ENCODE measurements at regions not wholly inside any gene's neighbourhood (a gene's known extent, or its start where the extent isn't known, plus 50 kb on each side); places are given as distances from the start of the nearest gene placed in this dataset.

DNA sequence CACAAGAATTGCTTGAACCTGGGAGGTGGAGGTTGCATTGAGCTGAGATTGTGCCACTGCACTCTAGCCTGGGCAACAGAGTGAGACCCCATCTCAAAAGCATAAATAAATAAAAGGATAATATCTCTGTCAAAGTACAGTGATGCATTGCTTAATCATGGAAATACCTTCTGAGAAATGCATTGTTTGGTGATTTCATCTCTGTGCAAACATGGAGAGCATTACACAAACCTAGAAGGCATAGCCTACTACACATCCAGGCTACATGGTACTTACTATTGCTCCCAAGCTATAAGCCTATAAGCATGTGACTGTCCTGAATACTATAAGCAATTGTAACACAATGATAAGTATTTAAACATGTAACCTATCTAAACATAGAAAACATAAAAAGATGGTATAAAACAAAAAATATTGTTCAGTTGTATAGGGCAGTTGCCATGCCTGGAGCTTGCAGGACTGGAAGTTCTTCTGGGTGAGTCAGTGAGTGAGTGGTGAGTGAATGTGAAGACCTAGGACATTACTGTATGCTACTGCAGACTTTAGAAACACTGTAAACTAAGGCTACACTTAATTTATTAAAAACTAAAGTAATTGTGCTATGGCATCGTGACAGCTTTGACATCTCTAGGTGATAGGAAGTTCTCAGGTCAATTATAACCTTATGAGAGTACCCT, 93.6 kb upstream of the SNRPN start:
- Histone ChIP-seq H3K9me3 (ENCODE audit: severe bottlenecking) (peaks cover 2% of the 10 kb centered on the region), H3K4me3 (ENCODE audit: low read depth, low read length) (no peak overlapping the region), H3K36me3 (no peaks in the 10 kb centered on the region), H3K27ac (no peak overlapping the region), H3K27me3 (ENCODE audit: insufficient read depth, low read depth, severe bottlenecking) (peaks cover 3% of the 10 kb centered on the region)
- TF ChIP-seq, protein P1, sequence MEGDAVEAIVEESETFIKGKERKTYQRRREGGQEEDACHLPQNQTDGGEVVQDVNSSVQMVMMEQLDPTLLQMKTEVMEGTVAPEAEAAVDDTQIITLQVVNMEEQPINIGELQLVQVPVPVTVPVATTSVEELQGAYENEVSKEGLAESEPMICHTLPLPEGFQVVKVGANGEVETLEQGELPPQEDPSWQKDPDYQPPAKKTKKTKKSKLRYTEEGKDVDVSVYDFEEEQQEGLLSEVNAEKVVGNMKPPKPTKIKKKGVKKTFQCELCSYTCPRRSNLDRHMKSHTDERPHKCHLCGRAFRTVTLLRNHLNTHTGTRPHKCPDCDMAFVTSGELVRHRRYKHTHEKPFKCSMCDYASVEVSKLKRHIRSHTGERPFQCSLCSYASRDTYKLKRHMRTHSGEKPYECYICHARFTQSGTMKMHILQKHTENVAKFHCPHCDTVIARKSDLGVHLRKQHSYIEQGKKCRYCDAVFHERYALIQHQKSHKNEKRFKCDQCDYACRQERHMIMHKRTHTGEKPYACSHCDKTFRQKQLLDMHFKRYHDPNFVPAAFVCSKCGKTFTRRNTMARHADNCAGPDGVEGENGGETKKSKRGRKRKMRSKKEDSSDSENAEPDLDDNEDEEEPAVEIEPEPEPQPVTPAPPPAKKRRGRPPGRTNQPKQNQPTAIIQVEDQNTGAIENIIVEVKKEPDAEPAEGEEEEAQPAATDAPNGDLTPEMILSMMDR (IDR thresholded peaks at IDR 0.05; ENCODE audit: low read depth, low read length), result no peak
- no peak for DNase-seq

- Histone ChIP-seq H3K36me3 (no peaks in the 10 kb centered on the region), H3K27ac (no peak overlapping the region), H3K27me3 (ENCODE audit: insufficient read depth, low read depth, severe bottlenecking) (peaks cover 4% of the 10 kb centered on the region), H3K9me3 (ENCODE audit: severe bottlenecking) (no peaks in the 10 kb centered on the region), H3K4me3 (ENCODE audit: low read depth, low read length) (no peak overlapping the region)
- no peak for DNase-seq
- TF ChIP-seq, protein P1 (IDR thresholded peaks at IDR 0.05; ENCODE audit: low read depth, low read length), result no peak
Observed at GRCh38 chr15:24862726-24863521, 91.9 kb upstream of the SNRPN start.

DNA sequence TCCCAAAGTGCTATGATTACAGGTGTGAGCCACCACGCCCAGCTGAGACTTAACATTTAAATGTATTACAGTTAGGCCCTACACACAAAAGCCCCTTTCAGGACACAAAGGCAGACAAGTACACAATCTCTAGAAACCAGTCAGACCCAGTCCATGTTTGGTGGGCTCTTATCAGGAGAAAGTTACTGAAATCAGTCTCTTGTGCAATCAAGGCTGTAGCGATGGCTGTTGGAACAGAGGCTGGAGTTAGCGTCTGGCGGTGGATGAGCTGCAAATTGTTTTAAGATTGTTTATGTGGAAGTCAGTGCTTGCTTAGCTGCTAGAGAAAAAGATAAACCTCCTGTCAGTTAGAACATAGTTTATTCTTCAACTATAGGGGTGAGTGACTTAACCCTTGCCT, 89.5 kb upstream of the SNRPN start:
- no peak overlapping the region for H3K4me3 ChIP-seq (ENCODE audit: low read depth, low read length)
- no peaks in the 10 kb centered on the region for H3K9me3 ChIP-seq (ENCODE audit: severe bottlenecking)
- H3K36me3 ChIP-seq, result no peaks in the 10 kb centered on the region
- H3K27me3 ChIP-seq (ENCODE audit: insufficient read depth, low read depth, severe bottlenecking), result peaks cover 10% of the 10 kb centered on the region
- TF ChIP-seq, protein P1 (IDR thresholded peaks at IDR 0.05; ENCODE audit: low read depth, low read length), result no peak
- DNase-seq, result no peak
- H3K27ac ChIP-seq, result no peak overlapping the region

- TF ChIP-seq, protein P1 (IDR thresholded peaks at IDR 0.05; ENCODE audit: low read depth, low read length), result no peak
- H3K27me3 ChIP-seq (ENCODE audit: insufficient read depth, low read depth, severe bottlenecking), result peaks cover 2% of the 10 kb centered on the region
- H3K4me3 ChIP-seq (ENCODE audit: low read depth, low read length), result no peak overlapping the region
- H3K9me3 ChIP-seq (ENCODE audit: severe bottlenecking), result peaks cover 2% of the 10 kb centered on the region
- no peaks in the 10 kb centered on the region for H3K36me3 ChIP-seq
- no peak for DNase-seq
- no peak overlapping the region for H3K27ac ChIP-seq
Observed at GRCh38 chr15:24877174-24877573, 77.6 kb upstream of the SNRPN start.

- DNase-seq, result peak; percentile 76
- TF ChIP-seq, protein P1 (IDR thresholded peaks at IDR 0.05; ENCODE audit: low read depth, low read length), result no peak
- Histone ChIP-seq H3K36me3 (no peaks in the 10 kb centered on the region), H3K27me3 (ENCODE audit: insufficient read depth, low read depth, severe bottlenecking) (peaks cover 2% of the 10 kb centered on the region), H3K9me3 (ENCODE audit: severe bottlenecking) (peaks cover 2% of the 10 kb centered on the region), H3K27ac (peak overlapping the region; percentile 69), H3K4me3 (ENCODE audit: low read depth, low read length) (peak overlapping the region; percentile 63)
Observed at GRCh38 chr15:24878153-24878552, 76.6 kb upstream of the SNRPN start.

All from WERI-Rb-1 (cell line).